Astrocyte (in vitro differentiated cells and primary cell): ENCODE measurements at regions not wholly inside any gene's neighbourhood (a gene's known extent, or its start where the extent isn't known, plus 50 kb on each side); places are given as distances from the start of the nearest gene placed in this dataset.

Experiments used
- DNase-seq: peaks from one replicate; pipeline ENCODE4 v3.0.0-alpha.2; 2010; ENCODE audit warnings: low read depth
- FAIRE-seq: peaks from 2 replicates; lab custom pipeline; 2011; peaks lifted over from hg19 to GRCh38; lab: Jason Lieb, UNC
- H2AFZ ChIP-seq: 2 replicates; pipeline ENCODE4 v1.6.0; 2012; ENCODE audit warnings: low read depth, low read length, inconsistent platforms
- H3K27ac ChIP-seq: 2 replicates; pipeline ENCODE4 v1.5.1; 2011; ENCODE audit warnings: low read depth, low read length, inconsistent platforms
- H3K27me3 ChIP-seq: 2 replicates; pipeline ENCODE4 v1.6.0; 2011; ENCODE audit warnings: low read length, inconsistent platforms; ENCODE audit not compliant: insufficient read depth
- H3K36me3 ChIP-seq: 2 replicates; pipeline ENCODE4 v1.5.1; 2011; ENCODE audit warnings: low read length, inconsistent platforms; ENCODE audit not compliant: insufficient read depth
- H3K4me1 ChIP-seq: 2 replicates; pipeline ENCODE4 v1.5.1; 2011; ENCODE audit warnings: low read length, inconsistent platforms; ENCODE audit not compliant: insufficient read depth
- H3K4me2 ChIP-seq: 2 replicates; pipeline ENCODE4 v1.6.0; 2012; ENCODE audit warnings: low read length, inconsistent platforms
- H3K4me3 ChIP-seq: 2 replicates; pipeline ENCODE4 v1.5.1; 2011; ENCODE audit warnings: low read depth, mild to moderate bottlenecking, low read length, inconsistent platforms; ENCODE audit not compliant: insufficient read depth
- H3K79me2 ChIP-seq: 2 replicates; pipeline ENCODE4 v1.6.0; 2012; ENCODE audit warnings: mild to moderate bottlenecking, low read length, inconsistent platforms; ENCODE audit not compliant: insufficient read depth
- H3K9ac ChIP-seq: 2 replicates; pipeline ENCODE4 v1.6.0; 2012; ENCODE audit warnings: mild to moderate bottlenecking, low read length, inconsistent platforms
- H3K9me3 ChIP-seq: 2 replicates; pipeline ENCODE4 v1.5.1; 2012; ENCODE audit warnings: low read depth, mild to moderate bottlenecking, low read length, inconsistent platforms; ENCODE audit not compliant: insufficient read depth
- H4K20me1 ChIP-seq: 2 replicates; pipeline ENCODE4 v1.6.0; 2012; ENCODE audit warnings: low read length, inconsistent platforms; ENCODE audit not compliant: insufficient read depth
- H3K27ac Mint-ChIP-seq: one replicate; pipeline ENCODE4 v1.8.0; 2021; ENCODE audit warnings: mild to moderate bottlenecking, mixed read lengths; ENCODE audit not compliant: unreplicated experiment
- H3K27me3 Mint-ChIP-seq: one replicate; pipeline ENCODE4 v1.8.0; 2021; ENCODE audit warnings: low read depth, mixed read lengths; ENCODE audit not compliant: unreplicated experiment
- H3K36me3 Mint-ChIP-seq: one replicate; pipeline ENCODE4 v1.8.0; 2021; ENCODE audit warnings: low read depth, mixed read lengths; ENCODE audit not compliant: unreplicated experiment
- H3K4me1 Mint-ChIP-seq: one replicate; pipeline ENCODE4 v1.8.0; 2021; ENCODE audit warnings: low read depth, mixed read lengths; ENCODE audit not compliant: unreplicated experiment
- H3K4me3 Mint-ChIP-seq: one replicate; pipeline ENCODE4 v1.8.0; 2021; ENCODE audit warnings: mild to moderate bottlenecking, moderate library complexity, mixed read lengths; ENCODE audit not compliant: unreplicated experiment
- H3K9me3 Mint-ChIP-seq: one replicate; pipeline ENCODE4 v1.8.0; 2021; ENCODE audit warnings: mild to moderate bottlenecking, mixed read lengths; ENCODE audit not compliant: unreplicated experiment
- EZH2 ChIP-seq: IDR thresholded peaks from 2 replicates; pipeline ENCODE4 v1.6.1; 2012; ENCODE audit warnings: mild to moderate bottlenecking, low read length, inconsistent platforms; ENCODE audit not compliant: insufficient read depth
- TF ChIP-seq, protein P1 (sequence below): IDR thresholded peaks from 2 replicates; pipeline ENCODE4 v1.5.1; 2011; ENCODE audit warnings: low read depth, mild to moderate bottlenecking, inconsistent platforms, low read length, moderate library complexity; ENCODE audit not compliant: insufficient read depth

DNA sequence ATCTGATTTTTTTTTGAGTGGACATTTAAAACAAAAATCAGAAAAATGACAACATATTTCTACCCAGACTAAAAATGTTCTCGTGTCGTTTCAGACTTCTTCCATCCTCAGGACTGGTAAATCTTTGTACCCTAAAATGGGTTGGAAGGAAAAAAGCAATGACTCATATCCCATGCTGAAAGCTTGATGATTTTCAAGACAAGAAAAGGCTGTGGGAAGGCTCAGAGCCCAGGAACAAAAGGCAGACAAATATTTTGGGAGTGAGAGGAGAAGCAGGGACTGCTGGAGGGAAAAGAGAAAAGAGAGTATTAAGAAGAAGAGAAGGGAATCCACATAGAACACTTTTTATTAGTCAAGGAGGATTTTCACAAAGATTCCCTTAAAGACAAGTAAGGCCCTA lies 77.1 kb upstream of the CTAGE1 start:
- H3K9me3 ChIP-seq: no peaks in the 10 kb centered on the region
- TF ChIP-seq, protein P1, sequence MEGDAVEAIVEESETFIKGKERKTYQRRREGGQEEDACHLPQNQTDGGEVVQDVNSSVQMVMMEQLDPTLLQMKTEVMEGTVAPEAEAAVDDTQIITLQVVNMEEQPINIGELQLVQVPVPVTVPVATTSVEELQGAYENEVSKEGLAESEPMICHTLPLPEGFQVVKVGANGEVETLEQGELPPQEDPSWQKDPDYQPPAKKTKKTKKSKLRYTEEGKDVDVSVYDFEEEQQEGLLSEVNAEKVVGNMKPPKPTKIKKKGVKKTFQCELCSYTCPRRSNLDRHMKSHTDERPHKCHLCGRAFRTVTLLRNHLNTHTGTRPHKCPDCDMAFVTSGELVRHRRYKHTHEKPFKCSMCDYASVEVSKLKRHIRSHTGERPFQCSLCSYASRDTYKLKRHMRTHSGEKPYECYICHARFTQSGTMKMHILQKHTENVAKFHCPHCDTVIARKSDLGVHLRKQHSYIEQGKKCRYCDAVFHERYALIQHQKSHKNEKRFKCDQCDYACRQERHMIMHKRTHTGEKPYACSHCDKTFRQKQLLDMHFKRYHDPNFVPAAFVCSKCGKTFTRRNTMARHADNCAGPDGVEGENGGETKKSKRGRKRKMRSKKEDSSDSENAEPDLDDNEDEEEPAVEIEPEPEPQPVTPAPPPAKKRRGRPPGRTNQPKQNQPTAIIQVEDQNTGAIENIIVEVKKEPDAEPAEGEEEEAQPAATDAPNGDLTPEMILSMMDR: no peak
- TF ChIP-seq EZH2: no peak
- H3K27ac Mint-ChIP-seq: peak overlapping the region; percentile 44
- H3K36me3 Mint-ChIP-seq: no peaks in the 10 kb centered on the region
- H3K79me2 ChIP-seq: no peaks in the 10 kb centered on the region
- FAIRE-seq: peak; percentile 90
- H3K27ac ChIP-seq: peak overlapping the region; percentile 4
- no peaks in the 10 kb centered on the region for H3K27me3 Mint-ChIP-seq
- H3K4me3 Mint-ChIP-seq: no peak overlapping the region
- no peak overlapping the region for H3K4me3 ChIP-seq
- peaks cover 3% of the 10 kb centered on the region for H3K9me3 Mint-ChIP-seq
- H3K4me2 ChIP-seq: peak overlapping the region; percentile 26
- no peaks in the 10 kb centered on the region for H3K36me3 ChIP-seq
- no peaks in the 10 kb centered on the region for H3K27me3 ChIP-seq
- peaks cover 18% of the 10 kb centered on the region for H3K4me1 ChIP-seq
- no peak overlapping the region for H3K9ac ChIP-seq
- no peaks in the 10 kb centered on the region for H4K20me1 ChIP-seq
- DNase-seq: peak; percentile 80
- peaks cover 20% of the 10 kb centered on the region for H3K4me1 Mint-ChIP-seq
- no peak overlapping the region for H2AFZ ChIP-seq

DNA sequence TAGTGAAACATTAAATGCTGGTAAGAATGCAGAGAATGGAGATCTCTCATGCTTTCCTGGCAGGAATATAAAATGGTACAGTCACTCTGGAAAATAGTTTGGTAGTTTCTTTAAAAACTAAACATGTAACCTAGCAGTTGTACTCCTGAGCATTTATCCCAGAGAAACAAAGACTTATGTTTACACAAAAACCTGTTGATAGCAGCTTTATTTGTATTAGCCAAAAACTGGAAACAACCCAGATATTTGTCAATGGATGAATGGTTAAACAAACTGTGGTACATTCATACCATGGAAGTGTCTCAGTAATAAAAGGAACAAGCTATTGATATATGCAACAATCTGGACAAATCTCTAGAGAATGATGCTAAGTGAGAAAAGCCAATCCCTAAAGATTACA lies 81.7 kb upstream of the CTAGE1 start:
- no peaks in the 10 kb centered on the region for H3K36me3 Mint-ChIP-seq
- Histone ChIP-seq H3K9ac (no peak overlapping the region), H3K27ac (no peak overlapping the region), H4K20me1 (no peaks in the 10 kb centered on the region), H3K36me3 (no peaks in the 10 kb centered on the region), H3K4me3 (no peak overlapping the region), H3K79me2 (no peaks in the 10 kb centered on the region), H3K9me3 (no peaks in the 10 kb centered on the region), H3K27me3 (no peaks in the 10 kb centered on the region), H2AFZ (no peak overlapping the region), H3K4me1 (peaks cover 9% of the 10 kb centered on the region), H3K4me2 (no peak overlapping the region)
- H3K9me3 Mint-ChIP-seq: peaks cover 3% of the 10 kb centered on the region
- no peak overlapping the region for H3K27ac Mint-ChIP-seq
- no peak for TF ChIP-seq EZH2
- TF ChIP-seq, protein P1: no peak
- peaks cover 16% of the 10 kb centered on the region for H3K4me1 Mint-ChIP-seq
- no peak overlapping the region for H3K4me3 Mint-ChIP-seq
- no peaks in the 10 kb centered on the region for H3K27me3 Mint-ChIP-seq
- no peak for FAIRE-seq
- DNase-seq: no peak

DNA sequence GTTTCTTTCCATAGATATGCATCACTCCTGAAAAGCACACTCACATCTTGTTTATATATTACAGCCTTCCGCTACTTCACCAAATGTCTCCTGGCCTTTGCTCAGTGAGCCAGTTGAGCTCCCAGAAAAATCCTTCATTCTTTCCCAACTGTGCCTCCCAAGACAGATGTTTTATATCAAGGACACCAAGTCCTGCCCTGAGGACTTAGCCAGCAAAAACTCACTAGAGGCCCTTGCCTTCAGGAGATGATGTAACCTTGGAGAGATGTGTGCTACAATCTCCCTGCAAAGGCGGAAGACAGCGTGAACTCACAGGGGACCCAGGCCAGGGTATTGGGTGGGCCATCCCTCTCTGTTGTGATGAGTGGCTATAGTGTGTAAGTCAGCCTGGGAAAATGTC lies 86.1 kb upstream of the CTAGE1 start:
- Histone ChIP-seq H3K9ac (no peak overlapping the region), H4K20me1 (no peaks in the 10 kb centered on the region), H3K4me1 (peaks cover 5% of the 10 kb centered on the region), H3K27ac (no peak overlapping the region), H3K27me3 (no peaks in the 10 kb centered on the region), H3K4me2 (no peak overlapping the region), H3K36me3 (no peaks in the 10 kb centered on the region), H3K4me3 (no peak overlapping the region), H2AFZ (no peak overlapping the region), H3K9me3 (no peaks in the 10 kb centered on the region), H3K79me2 (no peaks in the 10 kb centered on the region)
- DNase-seq: peak; percentile 62
- H3K4me1 Mint-ChIP-seq: peaks cover 9% of the 10 kb centered on the region
- H3K27ac Mint-ChIP-seq: peak overlapping the region; percentile 8
- TF ChIP-seq EZH2: no peak
- TF ChIP-seq, protein P1: no peak
- peaks cover 1% of the 10 kb centered on the region for H3K27me3 Mint-ChIP-seq
- no peaks in the 10 kb centered on the region for H3K9me3 Mint-ChIP-seq
- FAIRE-seq: no peak
- no peaks in the 10 kb centered on the region for H3K36me3 Mint-ChIP-seq
- H3K4me3 Mint-ChIP-seq: no peak overlapping the region
